A549 (cell line): ENCODE measurements at regions not wholly inside any gene's neighbourhood (a gene's known extent, or its start where the extent isn't known, plus 50 kb on each side); places are given as distances from the start of the nearest gene placed in this dataset.

ENCODE experiments used
- BHLHE40 ChIP-seq: IDR thresholded peaks from 2 replicates; pipeline ENCODE4 v1.6.1; 2012; ENCODE audit warnings: low read depth, low read length, inconsistent platforms
- EHF ChIP-seq: fragments of 250-450 bp; sonication (Bioruptor Pico); IDR thresholded peaks from 2 replicates; pipeline ENCODE4 v1.5.0; 2020; ENCODE audit warnings: mild to moderate bottlenecking
- FOXS1 ChIP-seq: fragments of 250-450 bp; sonication (Bioruptor Pico); IDR thresholded peaks from 2 replicates; pipeline ENCODE4 v1.5.0; 2020; ENCODE audit warnings: mild to moderate bottlenecking, moderate library complexity
- HOXA7 ChIP-seq: fragments of 250-450 bp; sonication (Bioruptor Pico); IDR thresholded peaks from 2 replicates; pipeline ENCODE4 v1.5.0; 2020; ENCODE audit warnings: mild to moderate bottlenecking, moderate library complexity
- MAFK ChIP-seq: fragments of 450-650 bp; IDR thresholded peaks from 2 replicates; pipeline ENCODE4 v1.6.1; 2014; ENCODE audit not compliant: partially characterized antibody
- POLR2A ChIP-seq: IDR thresholded peaks from 2 replicates; pipeline ENCODE4 v1.6.1; 2012; ENCODE audit warnings: mild to moderate bottlenecking, low read length
- SMC3 ChIP-seq: fragments of >200 bp; sonication (Bioruptor Twin); formaldehyde crosslinking; IDR thresholded peaks from 3 replicates; pipeline ENCODE4 v1.6.1; 2018; ENCODE audit warnings: inconsistent platforms
- TF ChIP-seq, protein P1 (sequence below): fragments of >200 bp; sonication (Bioruptor Twin); formaldehyde crosslinking; IDR thresholded peaks from 3 replicates; pipeline ENCODE4 v1.5.1; 2016
- TF ChIP-seq, protein P2 (sequence below): IDR thresholded peaks from 2 replicates; pipeline ENCODE4 v1.6.1; 2012

DNA sequence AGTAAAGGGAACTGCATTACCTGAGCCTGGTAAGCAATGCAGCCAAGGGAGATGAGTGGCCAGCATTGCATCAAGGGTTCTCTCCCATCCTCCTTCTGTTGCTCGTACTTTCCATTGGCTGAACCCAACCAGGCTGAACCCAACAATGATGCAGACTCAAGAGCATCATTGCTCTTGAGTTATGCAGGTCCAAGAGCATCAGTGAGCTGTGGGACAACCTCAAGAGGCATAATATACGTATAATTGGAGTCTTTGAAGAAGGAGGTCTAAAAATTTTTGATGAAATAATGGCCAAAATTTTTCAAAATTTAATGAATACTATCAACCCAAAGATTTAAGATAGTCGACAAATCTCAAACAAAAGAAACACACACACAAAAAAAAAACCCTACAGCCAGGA is 213.0 kb downstream of the RNF152 start:
- TF ChIP-seq BHLHE40 (no peak), MAFK (no peak), EHF (CRISPR knock-in tag) (no peak), FOXS1 (no peak), HOXA7 (CRISPR knock-in tag) (no peak), POLR2A (no peak), SMC3 (no peak)
- TF ChIP-seq, protein P1, sequence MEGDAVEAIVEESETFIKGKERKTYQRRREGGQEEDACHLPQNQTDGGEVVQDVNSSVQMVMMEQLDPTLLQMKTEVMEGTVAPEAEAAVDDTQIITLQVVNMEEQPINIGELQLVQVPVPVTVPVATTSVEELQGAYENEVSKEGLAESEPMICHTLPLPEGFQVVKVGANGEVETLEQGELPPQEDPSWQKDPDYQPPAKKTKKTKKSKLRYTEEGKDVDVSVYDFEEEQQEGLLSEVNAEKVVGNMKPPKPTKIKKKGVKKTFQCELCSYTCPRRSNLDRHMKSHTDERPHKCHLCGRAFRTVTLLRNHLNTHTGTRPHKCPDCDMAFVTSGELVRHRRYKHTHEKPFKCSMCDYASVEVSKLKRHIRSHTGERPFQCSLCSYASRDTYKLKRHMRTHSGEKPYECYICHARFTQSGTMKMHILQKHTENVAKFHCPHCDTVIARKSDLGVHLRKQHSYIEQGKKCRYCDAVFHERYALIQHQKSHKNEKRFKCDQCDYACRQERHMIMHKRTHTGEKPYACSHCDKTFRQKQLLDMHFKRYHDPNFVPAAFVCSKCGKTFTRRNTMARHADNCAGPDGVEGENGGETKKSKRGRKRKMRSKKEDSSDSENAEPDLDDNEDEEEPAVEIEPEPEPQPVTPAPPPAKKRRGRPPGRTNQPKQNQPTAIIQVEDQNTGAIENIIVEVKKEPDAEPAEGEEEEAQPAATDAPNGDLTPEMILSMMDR: no peak
- TF ChIP-seq, protein P2, sequence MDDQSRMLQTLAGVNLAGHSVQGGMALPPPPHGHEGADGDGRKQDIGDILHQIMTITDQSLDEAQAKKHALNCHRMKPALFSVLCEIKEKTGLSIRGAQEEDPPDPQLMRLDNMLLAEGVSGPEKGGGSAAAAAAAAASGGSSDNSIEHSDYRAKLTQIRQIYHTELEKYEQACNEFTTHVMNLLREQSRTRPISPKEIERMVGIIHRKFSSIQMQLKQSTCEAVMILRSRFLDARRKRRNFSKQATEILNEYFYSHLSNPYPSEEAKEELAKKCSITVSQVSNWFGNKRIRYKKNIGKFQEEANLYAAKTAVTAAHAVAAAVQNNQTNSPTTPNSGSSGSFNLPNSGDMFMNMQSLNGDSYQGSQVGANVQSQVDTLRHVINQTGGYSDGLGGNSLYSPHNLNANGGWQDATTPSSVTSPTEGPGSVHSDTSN: no peak
